GM18498 (cell line): ENCODE measurements at regions not wholly inside any gene's neighbourhood (a gene's known extent, or its start where the extent isn't known, plus 50 kb on each side); places are given as distances from the start of the nearest gene placed in this dataset.
"Not testable (repeated sequence)": the region's sequence is repeated elsewhere in the genome, so short reads cannot be mapped to it uniquely, and the experiment has no call there.

Experiments used
- ATAC-seq: cut with Tn5 transposase; IDR thresholded peaks from one replicate; pipeline ENCODE4 v1.9.1; 2021; ENCODE audit warnings: mild to moderate bottlenecking, moderate library complexity; ENCODE audit not compliant: unreplicated experiment

DNA sequence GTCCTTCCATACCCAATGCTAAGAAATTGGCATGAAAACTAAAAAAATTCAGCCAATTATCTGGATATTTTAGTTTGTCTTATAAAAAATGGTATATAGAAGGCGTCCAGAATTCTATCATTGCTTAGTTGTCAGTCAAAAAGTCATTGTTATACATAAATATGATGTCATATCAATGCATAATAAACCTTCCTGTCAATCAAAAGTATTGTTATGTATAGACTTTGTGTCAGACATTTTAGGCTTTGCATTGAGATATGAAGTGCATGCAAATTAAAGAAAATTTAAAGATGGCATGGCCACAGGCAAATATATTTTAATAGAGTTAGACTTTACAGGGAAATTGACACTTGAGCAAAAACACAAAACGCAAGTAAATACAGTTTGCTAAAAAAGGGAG, 173.4 kb upstream of the FANCL start:
- no peak for ATAC-seq

DNA sequence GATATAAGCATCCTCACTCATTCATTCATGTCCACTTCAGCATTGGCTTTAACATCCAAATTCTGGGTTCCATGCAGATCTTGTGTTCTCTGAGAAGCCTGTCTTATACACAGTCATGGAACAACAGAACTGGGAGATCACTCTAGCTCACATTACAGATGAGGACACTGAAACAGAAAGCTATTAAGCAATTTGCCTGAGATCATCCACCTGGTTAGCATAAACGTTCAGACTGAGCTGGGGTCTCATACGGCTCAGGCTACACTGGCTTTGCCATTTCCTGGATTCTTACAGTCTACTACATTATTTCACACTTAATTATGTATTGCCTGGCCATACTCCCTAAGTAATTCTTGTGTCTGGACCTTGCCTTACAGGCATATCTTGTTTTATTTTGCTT, 169.4 kb upstream of the FANCL start:
- ATAC-seq: no peak

DNA sequence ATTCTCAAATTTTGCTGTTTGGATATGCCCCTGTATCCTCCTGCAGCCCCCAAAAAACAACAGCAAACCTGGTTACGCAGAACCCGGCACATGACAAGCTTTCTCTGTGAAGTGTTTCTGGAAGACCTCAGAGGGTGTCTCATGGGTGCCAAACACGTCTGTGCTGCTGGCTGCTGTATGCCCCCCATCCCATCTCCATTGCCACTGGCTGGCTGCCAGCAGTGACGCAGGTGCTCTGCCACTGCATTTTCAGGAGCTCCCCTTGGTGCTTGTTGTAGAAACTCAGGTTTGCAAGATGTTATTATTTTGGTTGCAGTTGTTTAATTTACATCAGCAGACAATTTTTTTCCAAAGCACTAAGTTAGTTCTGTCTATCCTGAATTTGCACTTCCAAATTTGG, 166.4 kb upstream of the FANCL start:
- ATAC-seq: no peak

DNA sequence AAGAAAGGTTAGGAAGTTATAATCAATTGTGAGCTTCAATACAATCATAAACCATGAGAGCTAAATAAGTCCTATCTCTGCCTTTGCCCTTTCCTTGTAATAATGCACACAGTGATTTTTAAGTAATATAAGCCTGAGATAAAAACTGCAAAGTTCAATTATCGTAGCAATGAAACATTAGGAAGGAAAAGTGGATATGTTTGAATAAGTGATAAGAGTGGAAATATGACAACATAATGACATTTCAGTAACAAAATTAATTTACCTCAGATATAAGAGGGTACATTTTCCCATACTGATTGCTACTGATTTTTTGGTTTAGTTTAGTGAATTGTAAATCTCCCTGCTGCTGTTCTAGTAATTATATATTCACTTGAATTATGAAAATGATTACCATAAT, 164.2 kb upstream of the FANCL start:
- ATAC-seq: no peak

DNA sequence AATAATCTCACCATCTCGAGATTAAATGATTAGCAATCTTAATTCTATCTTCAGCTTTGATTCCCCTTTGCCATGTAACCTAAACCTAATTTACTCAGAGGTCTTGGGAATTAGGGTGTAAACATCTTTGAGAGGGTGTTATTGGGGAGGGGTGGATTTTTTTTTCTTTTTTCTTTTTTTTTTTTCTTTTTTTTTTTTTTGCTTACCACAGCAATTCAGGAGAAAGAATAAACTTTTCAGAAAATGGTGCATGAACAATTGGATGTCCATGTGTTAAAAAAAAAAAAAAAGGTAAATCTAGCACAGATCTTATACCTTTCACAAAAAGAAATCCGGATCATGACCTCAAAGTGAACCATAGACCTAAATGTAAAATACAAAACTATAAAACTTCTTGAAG, 160.8 kb upstream of the FANCL start:
- ATAC-seq: no peak

DNA sequence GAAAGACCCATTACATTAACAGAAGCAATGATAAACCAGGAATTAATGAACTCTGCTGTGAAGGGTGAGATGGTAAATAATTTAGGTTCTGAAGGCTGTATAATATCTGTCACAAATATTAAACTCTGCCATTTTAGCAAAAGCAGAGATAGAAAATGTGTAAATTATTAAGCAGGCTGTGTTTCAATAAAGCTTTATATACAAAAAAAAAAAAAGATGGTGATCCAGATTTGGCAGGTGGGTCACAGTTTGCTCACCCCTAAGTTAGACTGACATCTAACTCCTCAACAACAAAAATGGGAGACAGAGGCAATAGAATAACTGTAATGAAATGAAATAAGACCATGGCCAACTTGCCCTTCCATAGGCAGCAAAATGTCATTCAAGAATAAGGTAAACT, 157.3 kb upstream of the FANCL start:
- no peak for ATAC-seq

DNA sequence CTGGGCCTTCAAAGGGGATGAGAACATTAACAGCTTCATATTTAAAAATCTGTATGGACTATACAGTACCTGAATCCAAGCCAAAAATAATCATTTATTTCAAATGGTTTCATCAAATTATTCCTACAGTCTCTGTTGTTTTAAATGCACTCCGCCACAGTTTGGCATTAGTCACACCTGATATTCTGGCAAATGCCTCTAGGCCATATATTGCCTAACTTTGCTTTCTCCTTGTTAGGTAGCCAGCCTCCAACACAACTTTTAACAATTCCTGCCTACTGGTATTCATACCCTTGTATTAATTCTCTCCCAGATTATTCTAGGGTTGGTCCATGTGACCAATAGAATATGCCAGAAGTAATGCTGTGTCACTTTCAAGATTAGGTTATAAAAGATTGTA, 146.6 kb upstream of the FANCL start:
- no peak for ATAC-seq

DNA sequence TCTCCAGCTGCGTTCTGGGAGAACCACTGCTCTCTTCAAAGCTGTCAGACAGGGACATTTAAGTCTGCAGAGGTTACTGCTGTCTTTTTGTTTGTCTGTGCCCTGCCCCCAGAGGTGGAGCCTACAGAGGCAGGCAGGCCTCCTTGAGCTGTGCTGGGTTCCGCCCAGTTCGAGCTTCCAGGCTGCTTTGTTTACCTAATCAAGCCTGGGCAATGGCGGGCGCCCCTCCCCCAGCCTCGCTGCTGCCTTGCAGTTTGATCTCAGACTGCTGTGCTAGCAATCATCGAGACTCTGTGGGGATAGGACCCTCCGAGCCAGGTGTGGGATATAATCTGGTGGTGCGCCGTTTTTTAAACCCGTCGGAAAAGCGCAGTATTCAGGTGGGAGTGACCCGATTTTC, 145.8 kb upstream of the FANCL start:
- ATAC-seq: not testable (repeated sequence)

DNA sequence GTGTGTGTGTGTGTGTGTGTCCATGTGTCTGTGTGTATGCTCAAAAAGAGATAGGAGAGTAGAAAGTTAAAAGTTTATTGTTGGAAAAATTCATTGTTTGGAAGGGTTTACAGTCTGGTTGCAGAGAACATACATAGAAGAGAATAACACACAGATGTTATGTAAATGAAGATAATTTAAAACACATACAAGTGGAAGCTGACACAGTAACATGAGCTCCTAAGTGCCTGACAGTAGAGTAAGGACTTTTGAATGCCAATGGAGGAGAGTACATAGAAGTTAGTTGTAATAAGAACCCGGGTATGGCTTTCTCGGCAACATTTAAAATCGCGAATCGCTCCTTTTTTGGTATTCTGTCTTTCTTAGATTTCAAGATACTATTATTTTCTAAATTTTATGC, 137.0 kb upstream of the FANCL start:
- ATAC-seq: no peak

DNA sequence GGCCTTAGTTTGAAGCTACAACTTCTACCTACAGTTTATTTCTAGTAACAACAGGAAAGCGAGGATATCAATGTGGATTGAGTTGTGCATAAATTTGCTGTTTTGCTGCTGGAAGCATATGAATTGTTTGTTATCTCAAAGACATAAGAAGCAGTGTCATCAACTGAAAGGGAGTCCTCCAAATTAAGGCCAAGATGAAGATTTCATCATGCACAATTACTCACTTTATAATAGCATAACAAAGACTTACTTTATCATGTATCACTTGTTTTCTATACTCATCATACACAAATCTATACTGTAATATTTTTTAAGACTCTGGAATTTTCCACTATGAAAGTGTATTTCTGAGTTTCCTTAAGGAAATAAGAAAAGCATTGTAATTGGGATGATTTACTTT, 136.1 kb upstream of the FANCL start:
- no peak for ATAC-seq

DNA sequence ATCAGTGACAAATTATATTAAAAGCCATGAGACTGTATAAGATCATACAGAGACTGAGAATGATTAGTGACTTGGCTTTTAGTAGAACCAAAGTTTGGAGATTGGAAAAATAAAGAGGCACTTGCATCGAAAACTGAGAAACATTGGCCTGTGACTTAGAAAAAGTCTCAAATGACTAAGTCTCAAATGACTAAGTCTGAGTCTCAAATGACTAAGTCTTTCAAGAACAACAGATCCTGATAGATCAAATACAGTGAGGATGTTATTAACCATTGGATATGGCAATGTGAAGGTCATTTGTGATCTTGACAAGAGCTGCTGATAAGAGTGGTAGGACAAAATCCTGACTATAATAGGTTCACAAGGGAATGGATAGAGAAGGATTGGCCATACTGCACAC, 135.5 kb upstream of the FANCL start:
- ATAC-seq: no peak

DNA sequence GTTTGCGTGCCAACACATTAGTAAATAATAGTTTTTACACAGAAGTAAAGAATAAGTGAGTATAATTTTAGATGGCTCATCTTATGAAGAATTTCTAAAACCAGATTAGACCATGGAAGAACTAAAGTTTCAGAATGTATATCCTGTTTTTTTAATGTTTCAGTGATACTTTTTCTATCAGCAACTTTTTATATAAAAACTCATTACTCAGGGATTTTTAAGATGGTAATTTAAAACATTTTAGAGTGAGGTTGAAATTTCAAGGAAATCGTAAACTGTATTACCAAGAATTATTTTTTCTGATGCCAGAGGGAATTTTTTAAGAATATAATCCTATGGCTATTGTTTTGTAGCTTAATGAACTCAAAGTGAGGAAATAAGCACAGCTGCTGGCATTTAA, 128.5 kb upstream of the FANCL start:
- ATAC-seq: no peak

DNA sequence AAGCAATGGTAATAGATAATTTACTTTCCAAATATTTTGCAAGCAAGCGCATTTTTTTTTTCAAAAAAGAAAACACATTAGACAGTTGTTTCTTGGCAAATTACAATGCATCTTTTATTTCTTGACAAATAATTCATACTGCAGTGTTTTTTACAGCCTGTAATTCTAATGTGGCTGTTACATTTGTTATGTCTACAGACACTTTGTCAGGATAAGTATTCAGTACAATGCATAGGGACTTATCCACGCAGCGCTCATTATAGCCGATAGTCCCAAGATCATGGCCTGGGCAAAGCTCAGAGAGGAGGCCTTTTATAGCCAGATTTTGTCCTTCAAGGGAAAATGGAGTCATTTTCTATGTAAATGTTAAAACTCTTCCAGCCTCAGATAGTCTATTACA, 123.0 kb upstream of the FANCL start:
- ATAC-seq: no peak

DNA sequence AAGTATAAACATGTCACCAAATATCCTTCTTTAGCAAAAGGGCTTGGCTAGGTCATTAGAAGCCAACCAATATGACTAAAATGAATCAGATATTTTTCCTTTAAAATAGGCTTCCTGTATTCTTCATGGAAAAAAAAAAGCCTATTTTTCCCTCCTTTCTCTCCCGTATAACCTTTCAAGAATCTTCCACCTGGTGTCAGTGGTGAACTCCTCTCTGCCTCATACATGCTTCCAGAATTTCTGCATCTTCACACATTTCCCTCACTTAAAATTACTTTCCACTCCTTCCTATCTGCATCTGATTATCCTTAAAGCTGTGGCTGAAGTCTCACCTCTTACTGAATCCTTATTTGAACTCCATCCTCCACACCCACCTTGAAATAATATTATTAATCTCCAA, 116.9 kb upstream of the FANCL start:
- ATAC-seq: no peak

DNA sequence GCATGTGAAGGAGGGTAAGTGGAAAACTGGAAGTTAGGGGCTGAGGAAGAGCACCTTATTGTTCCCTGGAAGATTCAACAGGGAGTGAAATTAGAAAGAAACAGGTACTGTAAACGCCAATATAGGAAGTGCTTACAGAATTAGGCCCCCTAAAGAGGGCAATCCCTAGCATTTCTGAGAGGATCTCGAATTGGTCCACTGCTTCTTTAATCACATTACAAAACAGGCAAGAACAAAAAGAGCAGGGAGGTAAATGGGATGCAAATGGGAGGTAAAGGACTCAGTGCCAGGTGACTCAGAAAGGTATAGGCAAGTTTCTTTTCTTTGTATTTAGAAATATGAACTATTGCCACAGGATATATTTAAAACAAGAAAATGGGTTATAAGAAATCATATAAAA, 116.4 kb upstream of the FANCL start:
- no peak for ATAC-seq

DNA sequence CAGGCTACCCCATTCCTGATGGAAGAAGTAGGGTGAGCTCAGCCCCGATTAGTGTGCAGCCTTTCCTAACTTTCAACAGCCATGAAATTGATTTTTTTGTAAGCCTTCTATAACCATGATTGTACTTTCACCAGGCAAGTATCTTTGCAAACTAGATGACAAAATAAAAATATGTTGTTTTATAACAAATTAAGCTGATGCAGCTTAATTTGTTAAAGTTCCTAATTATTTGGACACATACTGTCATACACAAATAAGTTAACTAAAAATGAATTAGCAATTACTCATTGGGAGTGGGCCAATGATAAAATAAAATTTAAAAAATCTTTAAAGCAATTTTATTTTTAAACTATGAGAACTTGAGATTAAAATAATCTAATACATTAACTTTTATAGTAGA, 113.1 kb upstream of the FANCL start:
- no peak for ATAC-seq

DNA sequence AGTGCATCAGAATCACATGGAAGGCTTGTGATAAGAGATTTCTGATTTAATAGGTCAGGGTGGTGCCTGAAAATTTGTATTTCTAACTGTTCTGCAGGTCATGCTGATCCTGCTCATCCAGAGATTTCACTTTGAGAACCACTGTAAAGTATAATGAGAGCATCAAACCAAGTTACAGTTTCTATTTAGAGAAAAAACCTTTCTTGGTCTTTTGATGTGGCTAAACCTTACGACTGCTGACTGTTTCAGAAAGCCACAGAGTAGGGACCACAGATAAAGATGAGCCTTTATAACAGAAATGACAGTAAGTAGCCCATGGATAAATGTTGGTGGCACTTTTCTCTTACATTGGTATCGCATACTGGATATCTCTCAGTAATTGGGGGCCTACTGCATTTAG, 109.4 kb upstream of the FANCL start:
- peak; percentile 81 for ATAC-seq

DNA sequence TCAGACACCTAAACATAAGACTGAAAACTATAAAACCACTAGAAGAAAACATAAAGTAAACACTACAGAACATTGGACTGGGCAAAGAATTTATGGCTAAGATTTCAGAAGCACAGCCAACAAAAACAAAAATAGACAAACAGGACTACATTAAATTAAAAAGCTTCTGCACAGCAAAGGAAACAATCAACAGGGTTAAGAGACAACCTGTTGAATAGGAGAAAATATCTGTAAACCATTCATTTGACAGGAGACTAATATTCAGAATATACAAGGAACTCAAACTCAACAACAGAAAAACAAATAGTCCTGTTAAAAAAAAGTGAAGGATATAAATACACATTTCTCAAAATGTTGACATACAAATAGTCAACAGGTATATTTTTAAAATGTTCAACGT, 106.7 kb upstream of the FANCL start:
- ATAC-seq: no peak

DNA sequence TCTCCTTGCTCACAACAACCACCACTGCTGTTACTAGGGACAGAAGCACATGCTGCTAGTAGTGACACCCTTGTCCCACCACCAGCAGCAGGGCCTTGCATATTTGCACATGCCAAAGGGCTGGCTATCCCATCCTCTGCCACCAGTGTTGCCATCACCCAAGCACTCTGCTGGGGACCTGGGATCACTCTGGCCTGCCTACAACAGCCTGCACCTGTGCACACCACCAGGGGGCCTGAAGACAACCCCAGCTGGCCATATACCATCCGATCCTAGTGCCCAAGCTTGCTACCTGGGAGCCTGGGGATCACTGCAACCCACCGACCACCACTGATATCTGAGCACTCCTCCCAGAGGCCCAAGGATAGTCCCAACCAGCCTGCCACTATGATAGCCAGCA, 99.9 kb upstream of the FANCL start:
- no peak for ATAC-seq

DNA sequence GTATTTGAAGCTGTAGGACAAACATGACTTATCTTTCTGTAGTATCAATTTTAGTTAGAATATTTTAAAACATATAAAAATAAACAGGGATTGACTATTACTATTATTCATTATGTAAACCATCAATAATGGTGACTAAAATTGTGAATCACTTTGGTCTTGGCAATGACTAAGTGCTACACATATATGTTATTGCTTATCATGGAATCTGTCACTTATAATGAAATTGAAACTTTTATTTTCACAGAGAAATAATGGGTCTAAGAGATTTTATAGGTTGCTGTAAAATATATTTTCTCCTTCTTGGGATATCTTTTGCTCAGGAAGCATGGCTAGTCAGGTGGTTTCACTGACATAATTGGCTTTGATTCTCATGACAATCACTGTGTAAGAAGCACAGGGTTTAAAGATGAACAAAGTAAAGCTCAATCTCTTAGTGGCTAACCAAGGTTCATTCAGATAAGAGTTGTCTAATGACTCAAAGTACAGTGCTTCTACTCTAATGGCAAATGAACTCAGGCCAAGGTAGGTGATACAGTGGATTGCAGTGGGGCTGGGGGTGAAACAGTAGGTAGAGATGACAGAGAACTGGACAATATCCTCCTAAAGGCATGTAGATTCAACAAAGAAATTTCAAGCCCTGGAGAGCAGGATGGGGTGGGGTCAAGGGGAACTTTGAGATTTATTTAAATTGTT, 98.6 kb upstream of the FANCL start:
- ATAC-seq: no peak

DNA sequence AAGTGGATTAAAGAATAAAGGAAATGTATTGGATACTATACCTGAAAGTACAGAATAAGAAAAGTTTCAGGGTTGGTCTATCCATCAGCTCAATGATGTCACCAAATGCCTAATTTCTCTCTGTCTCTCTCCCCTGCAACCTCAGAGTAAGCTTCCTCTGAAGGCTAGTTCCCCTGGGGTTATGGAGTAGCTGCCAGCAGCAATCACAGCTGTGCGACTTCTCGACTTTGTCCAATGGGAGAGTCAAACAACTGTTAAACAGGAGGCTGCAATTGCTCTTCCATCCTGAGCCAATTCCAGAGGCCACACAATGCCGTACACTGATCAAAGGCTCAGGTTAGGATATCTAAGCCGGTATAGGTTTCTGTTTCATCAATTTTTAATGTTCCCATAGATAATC, 95.3 kb upstream of the FANCL start:
- no peak for ATAC-seq

DNA sequence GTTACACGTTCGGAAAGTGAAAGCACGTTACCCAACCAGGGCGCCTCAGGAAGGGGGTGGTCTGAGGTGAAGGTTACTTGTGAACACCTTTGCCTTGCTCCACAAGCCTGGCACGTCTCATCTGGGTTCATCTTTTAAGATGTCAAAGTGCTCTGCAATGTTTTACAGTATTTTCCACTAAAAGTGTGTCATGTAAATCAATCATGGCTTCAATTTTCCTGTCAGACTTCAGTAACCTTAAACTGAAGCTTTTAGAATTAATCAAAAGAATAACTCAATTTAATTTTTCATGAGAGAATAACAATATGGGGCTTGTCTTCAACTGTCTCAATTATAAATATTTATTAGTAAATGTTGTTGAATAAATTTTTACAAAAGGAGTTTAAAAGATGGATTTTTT, 93.3 kb upstream of the FANCL start:
- no peak for ATAC-seq

DNA sequence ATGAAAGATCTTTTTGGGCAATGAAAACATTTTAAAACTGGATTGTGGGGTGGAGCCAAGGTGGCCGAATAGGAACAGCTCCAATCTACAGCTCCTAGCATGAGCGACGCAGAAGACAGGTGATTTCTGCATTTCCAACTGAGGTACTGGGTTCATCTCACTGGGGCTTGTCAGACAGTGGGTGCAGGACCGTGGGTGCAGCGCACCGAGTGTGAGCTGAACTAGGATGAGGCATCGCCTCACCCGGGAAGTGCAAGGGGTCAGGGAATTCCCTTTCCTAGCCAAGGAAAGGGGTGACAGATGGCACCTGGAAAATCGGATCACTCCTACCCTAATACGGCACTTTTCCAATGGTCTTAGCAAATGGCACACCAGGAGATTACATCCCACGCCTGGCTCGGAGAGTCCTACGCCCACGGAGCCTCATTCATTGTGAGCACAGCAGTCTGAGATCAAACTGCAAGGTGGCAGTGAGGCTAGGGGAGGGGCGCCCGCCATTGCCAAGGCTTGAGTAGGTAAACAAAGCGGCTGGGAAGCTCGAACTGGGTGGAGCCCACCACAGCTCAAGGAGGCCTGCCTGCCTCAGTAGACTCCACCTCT, 84.3 kb upstream of the FANCL start:
- ATAC-seq: not testable (repeated sequence)
